NCI-H146 treated with DMSO at 0.1 percent for 48 hours (cell line): ENCODE measurements at regions not wholly inside any gene's neighbourhood (a gene's known extent, or its start where the extent isn't known, plus 50 kb on each side); places are given as distances from the start of the nearest gene placed in this dataset.

Source experiments
- DNase-seq: peaks from one replicate; lab custom pipeline; 2025; ENCODE audit not compliant: unreplicated experiment; lab: John Stamatoyannopoulos, UW

DNA sequence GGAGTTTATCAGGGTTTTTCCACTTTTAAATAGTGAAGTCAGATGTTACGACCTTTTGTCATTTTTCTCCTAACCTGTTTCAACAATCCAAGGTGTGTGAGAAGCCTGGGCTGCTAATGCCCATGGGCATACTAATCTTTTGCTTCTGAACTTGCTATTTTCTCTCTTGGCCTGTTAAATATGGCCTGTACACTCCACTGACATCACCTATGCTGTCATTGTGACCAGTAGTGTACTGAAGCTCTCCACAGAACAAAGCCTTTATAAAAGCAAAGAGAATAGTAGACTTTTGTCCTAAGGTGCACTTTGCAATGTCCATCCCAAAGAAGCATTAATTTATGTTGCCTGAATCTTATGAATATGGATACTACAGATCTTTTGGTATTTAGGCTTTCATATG, 1490.5 kb downstream of the STIM2 start:
- no peak for DNase-seq

DNA sequence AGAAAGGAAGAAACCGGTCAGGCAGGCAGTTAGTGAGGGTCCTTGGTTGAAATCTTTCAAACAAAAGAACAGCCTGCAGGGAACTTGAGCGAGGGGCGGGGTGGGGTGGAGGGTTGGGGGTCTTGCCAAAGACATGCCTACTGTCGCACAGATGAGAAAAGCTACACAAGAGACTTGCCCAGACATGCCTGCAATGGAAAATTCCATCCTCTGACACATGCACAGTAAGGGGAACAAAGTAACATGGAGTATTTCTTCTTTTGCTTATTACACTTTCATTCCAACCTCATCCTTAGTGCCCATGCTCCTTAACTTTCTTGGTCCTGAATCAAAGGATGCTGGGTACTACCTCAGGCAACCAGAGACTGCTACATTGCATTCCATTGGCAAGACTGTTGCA, 1491.2 kb downstream of the STIM2 start:
- no peak for DNase-seq

DNA sequence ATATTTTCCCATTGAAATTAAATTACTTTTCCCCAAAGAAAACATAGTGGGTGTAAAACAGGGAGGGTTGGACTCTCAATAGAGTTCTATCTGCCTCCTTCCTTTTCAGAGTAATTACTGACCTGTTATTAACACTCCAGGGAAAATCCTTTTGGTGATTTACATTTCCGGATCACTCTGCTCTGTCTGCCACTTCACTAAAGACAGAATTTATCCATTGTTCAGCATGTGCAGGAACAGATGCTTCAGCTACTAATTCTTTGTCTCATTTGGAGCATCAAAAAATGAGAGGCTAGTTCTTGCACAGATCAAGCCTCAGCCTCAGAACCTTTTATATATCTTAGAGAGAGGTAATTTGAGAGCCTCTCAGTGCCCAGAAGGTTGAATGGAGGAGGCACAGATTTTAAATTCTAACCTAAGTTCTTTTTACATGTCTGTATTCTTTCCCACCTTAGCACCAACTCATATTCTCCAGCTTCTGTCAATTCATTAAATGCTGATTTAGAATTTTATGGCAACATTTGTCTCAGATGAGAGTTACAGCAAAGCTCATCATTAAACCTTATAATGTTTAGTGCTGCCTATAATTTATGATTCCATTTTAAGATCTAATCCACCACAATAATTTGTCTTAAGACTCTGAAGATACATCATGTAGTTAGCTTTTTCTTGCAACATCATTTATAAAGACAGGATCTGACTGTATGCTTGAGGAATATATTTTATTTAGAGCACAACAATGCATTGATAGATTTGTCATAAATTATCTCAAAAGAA, 1494.4 kb downstream of the STIM2 start:
- no peak for DNase-seq

DNA sequence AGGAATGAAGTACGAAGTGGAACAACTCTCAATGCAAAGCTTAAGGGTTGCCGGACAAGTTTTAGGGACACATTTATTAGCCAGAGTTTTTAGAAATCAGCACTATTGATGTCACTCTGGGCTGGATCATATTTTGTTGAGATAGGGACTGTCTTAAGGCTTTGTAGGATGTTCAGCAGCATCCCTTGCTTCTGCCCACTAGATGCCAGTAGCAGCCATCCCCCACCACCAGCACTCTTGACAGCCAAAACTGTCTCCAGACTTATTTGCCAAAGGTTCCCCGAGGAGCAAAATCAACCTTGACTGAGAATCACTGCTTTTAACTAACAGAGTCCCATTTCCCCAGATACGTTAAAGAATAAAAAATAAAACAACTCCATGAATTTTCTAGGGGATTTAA, 1497.3 kb downstream of the STIM2 start:
- DNase-seq: no peak

DNA sequence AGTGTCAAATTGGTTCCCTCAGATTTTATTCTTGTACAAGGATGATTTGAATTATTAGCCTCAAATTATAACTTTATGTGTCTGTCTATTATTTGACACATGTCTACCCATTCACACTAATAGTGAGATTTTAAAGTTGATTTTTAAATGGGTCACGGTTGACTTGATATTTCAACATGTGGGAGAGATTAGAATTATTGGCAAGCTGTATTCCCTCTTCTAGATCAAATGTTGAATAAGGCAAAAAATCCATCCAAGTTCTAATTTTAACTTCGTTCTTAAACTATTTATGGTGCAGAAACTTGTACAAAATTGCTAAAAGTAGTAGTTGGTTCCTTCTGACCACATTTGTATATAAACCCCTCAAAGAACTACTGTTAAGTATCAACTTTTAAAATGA, 1498.0 kb downstream of the STIM2 start:
- DNase-seq: no peak

DNA sequence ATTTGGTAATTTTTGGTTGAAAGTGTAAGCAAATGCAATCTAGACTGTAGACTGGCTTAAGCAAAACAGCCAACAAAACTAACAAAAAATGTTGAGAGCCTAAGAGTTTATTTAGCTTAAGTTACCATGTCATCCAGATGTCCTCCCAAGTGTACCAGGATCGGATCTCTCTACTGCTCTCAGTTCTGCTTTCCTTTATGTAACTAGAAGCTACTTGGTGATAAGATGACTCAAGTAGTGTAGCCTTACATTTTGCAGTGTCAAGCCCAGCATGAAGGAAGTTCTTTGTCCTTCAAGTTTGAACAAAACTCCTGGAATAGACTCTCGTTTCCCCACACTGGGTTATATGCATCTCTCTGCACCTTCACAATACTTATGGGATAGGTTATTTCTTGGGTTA, 1500.0 kb downstream of the STIM2 start:
- no peak for DNase-seq

DNA sequence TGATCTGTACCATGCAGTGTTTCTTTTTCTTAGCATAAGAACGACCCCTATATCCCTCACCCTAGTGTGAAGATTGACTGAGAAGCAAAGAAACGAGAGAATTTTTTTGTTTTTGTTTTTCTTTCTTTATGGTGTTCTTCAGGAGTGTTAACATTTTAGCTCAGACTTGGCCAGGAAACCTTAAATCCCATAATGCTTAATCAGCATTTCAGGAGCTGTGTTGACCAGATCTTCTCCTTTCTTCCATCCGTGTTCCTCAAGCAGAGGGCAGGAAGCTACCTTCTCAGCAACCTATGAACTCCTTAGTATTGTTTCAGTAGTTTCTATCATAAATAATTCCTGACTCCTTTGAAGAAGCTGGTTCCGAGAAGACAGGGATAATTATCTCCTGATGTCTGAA, 1501.5 kb downstream of the STIM2 start:
- no peak for DNase-seq

DNA sequence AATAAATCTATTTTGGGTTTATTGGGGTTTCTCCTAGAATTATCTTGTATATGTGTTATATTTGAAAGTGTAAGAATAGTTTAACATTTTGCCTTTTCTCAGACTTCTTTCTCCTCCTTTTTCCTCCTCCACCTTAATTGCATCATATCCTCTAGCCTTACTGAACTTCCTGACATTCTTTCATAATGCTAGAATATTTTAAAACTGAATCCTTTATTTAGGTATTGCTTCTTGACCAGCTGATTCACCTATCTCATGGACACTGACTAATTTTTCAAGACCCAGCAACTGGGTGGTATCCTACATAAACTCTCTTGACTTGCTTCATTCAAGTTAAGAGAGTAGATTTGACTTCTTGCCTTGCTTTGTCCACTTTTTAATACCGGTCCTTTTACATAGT, 1508.9 kb downstream of the STIM2 start:
- DNase-seq: no peak

DNA sequence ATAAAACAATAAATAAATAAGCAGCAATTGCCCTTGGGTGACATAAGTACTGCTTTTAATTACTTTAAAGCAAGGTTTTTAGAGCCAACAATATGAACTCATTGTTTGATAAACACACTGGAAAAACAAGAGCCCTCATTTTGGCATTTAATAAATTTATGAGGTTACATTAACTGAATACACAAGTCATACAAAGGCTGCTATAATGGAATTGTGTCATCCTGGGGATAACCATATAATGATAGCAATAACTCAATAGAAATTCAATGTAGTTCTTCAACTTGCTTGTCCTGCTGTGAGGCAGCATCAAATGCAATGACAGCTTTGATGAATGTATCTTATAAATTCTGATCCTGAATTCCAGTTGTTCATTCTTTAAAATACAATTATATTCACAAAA, 1512.5 kb downstream of the STIM2 start:
- no peak for DNase-seq

DNA sequence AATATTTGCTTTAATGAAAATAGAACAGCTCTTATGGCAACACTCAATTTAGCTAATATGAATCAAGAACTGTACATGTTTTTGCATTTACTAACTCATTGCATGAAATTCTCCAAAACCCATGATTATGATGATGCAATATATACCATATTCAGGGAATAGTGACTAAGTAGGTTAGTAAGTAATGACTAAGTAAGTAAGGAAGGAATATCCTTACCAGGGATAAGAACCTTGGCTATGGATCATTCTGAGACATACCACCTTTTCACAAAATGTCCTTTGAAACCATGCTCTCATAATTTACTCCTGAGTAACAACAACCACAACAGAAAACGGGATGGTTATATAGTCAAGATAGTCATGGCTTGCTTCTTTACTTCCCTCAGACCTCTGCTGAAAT, 1513.0 kb downstream of the STIM2 start:
- DNase-seq: no peak

DNA sequence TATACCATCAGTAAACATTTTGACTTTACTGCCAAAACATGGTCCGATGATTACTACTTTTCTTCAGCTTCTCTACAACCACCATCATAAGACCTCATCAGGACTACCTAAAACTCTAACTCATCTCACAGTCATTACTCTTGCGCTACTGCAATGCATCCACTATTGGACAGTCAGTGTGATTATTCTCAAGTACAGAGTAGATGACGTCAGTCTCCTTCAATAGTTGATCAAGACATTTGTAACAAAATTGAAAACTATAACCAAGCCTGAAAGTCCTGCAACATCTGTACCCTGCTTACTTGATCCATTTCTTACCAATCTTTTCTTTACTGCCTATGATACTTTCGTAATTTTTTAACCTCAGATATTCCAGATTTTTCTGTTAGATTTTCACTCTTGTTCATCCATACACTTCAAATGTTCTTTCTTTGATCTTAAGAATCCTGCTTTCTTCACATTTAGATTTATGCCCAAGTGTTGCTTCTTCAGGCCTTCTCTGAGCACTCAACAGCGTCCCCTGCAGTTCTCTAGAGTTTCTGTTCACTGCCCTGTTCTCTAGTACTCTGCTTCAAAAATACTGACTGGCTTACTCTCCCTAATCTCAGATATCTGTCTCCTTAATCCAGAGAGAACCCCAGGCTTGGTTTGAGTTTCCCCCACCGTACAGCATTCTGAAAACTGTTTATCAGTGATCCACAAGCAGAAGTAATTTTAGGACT, 1517.6 kb downstream of the STIM2 start:
- DNase-seq: no peak

DNA sequence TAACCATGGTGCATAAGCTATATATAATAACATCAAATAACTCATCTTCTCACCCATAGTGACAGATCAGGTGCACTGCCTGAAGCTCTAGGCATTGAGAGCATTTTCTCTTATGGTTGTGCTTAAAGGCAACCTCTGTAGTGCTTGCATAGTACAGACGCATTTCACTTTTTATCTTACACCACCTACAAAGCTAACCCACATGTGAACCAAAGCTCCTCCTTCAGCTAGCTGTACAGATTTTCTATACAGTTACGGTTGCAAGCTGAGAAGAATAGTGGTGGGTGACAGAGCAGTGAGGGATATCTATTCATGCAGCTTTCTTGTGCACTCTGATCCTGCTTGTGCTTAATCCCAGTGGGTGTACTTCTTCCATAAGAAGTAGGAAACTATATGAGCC, 1525.2 kb downstream of the STIM2 start:
- DNase-seq: no peak

DNA sequence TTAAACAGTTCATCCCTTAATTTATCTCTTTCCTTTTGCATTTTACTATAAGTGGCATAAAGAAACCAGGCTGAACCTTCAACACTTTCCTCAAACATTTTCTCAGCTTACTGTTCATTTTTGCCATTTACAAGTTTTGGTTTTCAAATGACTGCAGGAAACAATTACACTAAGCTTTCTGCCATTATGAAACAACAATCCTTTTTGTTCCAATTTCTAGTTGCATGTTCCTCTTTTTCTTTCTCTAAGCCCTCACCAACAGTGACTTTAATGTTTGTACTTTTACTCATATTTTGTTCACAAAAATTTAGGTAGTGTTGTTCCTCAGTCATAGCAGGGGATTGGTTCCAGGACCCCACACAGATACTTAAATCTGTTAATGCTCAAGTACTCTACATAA, 1526.1 kb downstream of the STIM2 start:
- DNase-seq: no peak

DNA sequence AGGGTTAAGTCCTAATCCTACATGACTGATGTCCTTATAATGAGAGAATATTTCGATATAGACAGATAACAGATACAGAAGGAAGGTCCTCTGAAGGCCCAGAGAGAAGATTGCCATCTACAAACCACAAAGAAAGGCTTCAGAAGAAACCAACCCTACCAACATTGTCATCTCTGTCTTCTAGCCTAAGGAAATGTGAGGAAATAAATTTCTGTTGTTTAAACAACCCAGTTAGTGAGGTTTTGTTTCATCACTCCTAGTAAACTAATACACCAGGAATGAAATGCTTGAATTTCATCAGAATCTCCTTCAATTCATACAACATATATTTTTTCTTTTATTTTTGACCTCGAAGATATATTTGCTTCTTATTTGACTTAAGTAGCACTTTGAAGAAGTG, 1527.8 kb downstream of the STIM2 start:
- DNase-seq: no peak

DNA sequence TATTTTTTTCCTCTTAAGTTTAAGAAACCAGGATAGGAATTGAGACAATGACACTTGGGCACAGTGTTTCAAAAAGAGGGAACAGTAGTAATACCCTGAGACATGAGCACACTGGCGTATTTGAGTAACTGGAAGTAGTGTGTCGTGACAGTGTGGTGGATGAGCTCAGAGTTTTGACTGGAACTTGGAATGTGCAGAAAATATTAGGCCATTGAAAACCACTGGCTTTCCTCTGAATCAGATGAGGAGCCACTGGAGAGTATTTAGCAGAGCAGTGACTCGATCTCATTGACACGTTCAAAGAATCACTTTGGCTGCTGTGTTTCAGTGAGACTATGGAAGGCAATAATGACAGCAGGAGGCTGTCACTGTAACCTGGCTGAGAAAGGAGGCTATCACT, 1531.2 kb downstream of the STIM2 start:
- no peak for DNase-seq

DNA sequence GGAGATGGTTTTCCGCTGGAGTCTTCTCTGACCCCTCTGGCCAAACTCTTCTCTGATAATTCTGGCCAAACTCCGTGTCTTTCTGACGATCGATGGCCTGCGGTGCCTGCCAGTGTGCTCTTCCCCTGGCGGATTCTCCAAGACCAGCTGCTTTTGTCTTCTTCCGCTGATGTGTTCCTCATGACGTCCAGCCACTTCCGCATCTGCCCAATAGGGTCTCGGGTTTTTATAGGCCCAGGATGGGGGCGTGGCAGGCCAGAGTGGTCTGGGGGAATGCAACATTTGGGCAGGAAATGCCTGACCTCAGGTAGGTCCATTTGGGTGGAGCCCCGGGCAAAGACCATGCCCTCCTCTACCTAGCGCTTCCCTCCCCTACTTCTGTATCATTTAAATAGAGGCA, 1542.1 kb downstream of the STIM2 start:
- DNase-seq: no peak

DNA sequence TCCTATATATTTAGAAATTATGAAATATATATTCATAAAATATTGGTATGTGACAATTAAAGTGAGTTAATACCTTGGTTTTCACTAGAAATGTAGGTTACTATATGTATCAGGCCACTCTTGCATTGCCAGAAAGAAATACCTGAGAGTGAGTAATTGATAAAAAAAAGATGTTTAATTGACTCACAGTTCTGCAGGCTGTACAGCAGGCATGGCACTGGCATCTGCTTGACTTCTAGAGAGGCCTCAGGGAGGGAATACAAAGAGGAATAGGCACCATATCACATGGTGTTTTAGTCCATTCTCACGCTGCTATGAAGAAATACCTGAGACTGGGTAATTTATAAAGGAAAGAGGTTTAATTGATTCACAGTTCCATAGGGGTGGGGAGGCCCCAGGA, 1560.6 kb downstream of the STIM2 start:
- DNase-seq: no peak

DNA sequence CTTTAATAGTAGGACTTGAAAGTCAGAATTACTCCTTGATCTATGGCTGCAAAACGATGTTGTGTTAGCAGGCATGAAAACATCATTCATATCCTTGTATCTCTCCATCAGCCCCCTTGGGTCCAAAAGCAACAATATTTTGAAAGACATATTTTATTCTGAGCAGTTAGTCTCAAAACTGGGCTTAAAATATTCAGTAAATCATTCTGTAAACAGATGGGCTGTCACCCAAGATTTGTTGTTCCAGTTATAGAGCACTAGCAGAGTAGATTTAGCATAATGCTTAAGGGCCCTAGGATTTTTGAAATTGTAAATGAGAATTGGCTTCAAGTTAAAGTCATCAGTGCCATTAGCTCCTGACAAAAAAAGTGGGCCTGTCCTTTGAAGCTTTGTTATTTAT, 1565.6 kb downstream of the STIM2 start:
- no peak for DNase-seq

DNA sequence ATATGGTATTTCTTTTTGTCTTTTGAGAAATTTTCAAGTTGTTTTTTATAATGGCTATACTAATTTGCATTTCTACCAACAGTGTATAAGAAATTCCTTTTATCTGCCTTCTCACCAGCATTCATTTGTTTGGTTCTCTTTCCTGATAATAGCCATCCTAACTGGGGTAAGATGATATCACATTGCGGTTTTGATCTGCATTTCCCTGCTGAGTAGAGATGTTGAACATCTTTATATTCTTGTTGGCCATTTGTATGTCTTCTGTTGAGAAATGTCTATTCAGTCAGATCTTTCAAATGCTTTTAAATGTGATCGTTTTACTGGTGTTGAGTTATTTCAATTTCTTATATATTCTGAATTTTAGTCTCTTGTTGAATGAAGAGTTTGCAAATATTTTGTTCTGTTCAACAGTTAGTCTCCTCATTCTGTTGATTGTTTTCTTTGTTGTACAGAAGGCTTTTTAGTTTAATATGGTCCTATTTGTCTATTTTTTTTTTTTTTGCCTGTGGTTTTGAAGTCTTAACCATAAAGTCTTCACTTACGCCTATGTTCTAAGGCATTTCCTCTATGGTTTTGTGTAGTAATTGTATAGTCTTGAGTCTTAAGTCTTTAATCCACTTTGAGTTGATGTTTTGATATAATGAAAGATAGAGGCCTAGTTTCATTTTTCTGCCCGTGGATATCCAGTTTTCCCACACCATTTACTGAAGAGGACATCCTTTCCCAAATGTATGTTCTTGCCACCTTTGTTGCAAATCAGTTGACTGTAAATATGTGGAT, 1566.9 kb downstream of the STIM2 start:
- DNase-seq: no peak

DNA sequence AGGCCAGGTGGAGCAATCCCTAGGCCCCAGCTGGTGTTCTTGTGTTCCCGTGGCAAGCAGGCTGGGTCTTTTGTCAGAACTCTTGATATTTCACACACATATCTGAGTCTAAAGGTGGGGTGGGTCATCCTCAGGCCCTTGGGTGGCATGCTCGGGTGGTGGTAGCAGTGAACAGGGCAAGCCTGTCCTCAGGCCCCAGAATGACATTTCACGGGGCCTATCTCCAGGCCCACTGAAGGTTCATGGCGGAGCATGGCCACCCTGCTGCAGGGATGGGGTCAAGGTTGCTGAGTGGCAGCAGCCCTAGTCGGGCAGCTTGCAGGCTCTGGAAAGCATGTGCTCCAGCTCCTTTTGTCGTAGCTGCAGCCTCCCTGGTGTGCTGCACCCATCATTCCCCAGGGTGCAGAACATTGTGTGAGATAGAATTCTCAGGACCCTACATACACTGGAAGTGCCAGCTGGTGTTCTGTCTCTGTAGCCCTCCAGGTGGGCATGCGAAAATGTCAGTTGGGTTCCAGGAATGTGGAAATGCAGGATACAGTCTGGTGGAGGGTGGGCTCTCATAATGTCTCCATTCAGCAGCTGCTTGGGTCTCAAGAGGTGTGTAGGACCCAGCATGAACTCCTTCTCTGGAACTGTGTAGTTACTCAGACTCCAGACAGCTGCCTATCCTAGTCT, 1571.8 kb downstream of the STIM2 start:
- DNase-seq: no peak

DNA sequence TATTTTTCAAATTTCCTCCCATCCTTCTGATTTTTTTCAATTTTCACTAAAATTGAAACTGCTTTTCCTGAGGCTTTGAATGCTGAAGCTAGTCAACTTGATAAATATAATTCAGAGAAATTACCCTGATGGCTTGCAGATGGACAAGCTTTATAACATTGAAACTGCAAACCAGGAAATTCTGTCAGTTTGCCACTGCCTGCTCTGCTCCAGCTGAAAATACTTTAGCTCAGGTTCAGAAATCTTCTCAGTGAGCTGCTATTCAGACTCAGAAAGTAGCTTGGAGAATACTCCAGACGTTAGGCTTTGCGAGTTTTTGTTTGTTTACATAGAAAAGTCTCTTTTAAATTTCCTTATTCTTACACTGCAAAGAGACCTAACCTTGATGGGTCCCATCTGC, 1574.7 kb downstream of the STIM2 start:
- no peak for DNase-seq
